Lower leg skin (tissue), 4 donors: ENCODE measurements at regions not wholly inside any gene's neighbourhood (a gene's known extent, or its start where the extent isn't known, plus 50 kb on each side); places are given as distances from the start of the nearest gene placed in this dataset.

ENCODE experiments used
- DNase-seq, 2 donors: peaks; one replicate each; pipeline ENCODE4 v3.0.0-alpha.2; 2019; ENCODE audit warnings: low spot score in 2 of 2
- H3K4me3 ChIP-seq: fragments of 200-600 bp; sonication (generic); 2 replicates; pipeline ENCODE4 v1.5.1; 2017; ENCODE audit warnings: mild to moderate bottlenecking, low read depth; ENCODE audit not compliant: poor library complexity, severe bottlenecking
- POLR2A ChIP-seq, 2 donors: fragments of 450-650 bp; IDR thresholded peaks; one replicate each; pipeline ENCODE4 v1.6.1; 2016 to 2017; ENCODE audit warnings: antibody characterized with exemption in 2 of 2, mild to moderate bottlenecking in 1 of 2, moderate library complexity in 1 of 2
- WGBS, 2 donors: methylation state at CpG; one replicate each; pipeline ENCODE4 v1.1.5; 2018; 5-methylcytosine and 5-hydroxymethylcytosine counted together
- intact Hi-C: fragments of 100-400 bp; cut with DNase I; formaldehyde crosslinking; loops from one replicate; pipeline ENCODE4 v1.15.0; 2023; ENCODE audit warnings: low total_unique reads
- TF ChIP-seq, protein P1 (sequence below), 3 donors: fragments of 450-650 bp; IDR thresholded peaks; one replicate each; pipeline ENCODE4 v1.5.1; 2016; ENCODE audit warnings: antibody characterized with exemption in 3 of 3, mild to moderate bottlenecking in 3 of 3, moderate library complexity in 2 of 3

GRCh38 chr12:29041621-29042020 is 107.5 kb upstream of the FAR2 start:
- no peak for DNase-seq
- no peak overlapping the region for H3K4me3 ChIP-seq
- TF ChIP-seq POLR2A (IDR thresholded peaks at IDR 0.05), result no peak
- TF ChIP-seq, protein P1, sequence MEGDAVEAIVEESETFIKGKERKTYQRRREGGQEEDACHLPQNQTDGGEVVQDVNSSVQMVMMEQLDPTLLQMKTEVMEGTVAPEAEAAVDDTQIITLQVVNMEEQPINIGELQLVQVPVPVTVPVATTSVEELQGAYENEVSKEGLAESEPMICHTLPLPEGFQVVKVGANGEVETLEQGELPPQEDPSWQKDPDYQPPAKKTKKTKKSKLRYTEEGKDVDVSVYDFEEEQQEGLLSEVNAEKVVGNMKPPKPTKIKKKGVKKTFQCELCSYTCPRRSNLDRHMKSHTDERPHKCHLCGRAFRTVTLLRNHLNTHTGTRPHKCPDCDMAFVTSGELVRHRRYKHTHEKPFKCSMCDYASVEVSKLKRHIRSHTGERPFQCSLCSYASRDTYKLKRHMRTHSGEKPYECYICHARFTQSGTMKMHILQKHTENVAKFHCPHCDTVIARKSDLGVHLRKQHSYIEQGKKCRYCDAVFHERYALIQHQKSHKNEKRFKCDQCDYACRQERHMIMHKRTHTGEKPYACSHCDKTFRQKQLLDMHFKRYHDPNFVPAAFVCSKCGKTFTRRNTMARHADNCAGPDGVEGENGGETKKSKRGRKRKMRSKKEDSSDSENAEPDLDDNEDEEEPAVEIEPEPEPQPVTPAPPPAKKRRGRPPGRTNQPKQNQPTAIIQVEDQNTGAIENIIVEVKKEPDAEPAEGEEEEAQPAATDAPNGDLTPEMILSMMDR (IDR thresholded peaks at IDR 0.05), result no peak
- WGBS, 2 donors, result 45 to 49% methylated on average over 4 of the region's 4 CpGs
- intact Hi-C loops, result no loop called here

DNA sequence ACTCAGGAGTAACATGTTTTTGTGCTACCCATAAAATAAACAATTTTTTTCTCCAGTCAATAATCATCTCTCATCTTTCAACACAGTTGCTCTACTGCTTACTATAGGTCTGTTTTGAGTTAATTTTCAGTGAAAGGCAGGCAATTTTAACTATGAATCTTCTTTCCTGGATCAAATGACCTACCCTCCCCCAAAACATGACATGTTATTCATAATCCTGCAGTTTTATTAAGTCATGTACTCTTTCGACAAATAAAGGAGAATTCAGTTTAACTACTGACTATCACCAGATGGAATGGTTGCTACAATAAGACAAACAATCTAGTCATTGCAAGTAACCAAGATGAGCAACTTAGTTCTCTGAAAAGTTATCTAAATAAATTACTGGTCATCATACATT is 106.0 kb upstream of the FAR2 start:
- TF ChIP-seq, protein P1 (IDR thresholded peaks at IDR 0.05), result no peak
- TF ChIP-seq POLR2A (IDR thresholded peaks at IDR 0.05), result no peak
- no peak for DNase-seq
- intact Hi-C loops, result no loop called here
- 51 to 65% methylated on average over 1 of the region's 1 CpG for WGBS, 2 donors
- no peak overlapping the region for H3K4me3 ChIP-seq

DNA sequence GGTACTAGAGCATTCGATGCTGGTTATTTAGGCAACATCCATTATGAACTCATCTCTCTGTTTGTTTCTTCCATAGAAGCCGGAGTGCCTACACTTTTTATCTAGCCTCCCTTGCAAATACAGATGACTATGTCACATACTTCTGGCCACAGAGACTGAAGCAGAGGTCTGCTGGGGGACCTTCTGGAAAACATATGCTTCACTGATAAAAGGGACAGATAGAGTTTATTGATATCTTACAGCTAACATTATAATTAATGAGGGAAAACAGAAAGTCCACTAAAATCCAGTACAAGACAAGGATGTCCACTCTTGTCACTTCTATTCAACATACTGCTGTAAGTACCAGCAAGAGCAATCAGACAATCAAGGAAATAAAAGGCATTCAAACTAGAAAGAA is 104.3 kb upstream of the FAR2 start:
- TF ChIP-seq, protein P1 (IDR thresholded peaks at IDR 0.05), result no peak
- TF ChIP-seq POLR2A (IDR thresholded peaks at IDR 0.05), result no peak
- intact Hi-C loops, result no loop called here
- 0 to 83% methylated on average over 2 of the region's 2 CpGs for WGBS, 2 donors
- DNase-seq, result no peak
- H3K4me3 ChIP-seq, result no peak overlapping the region

DNA sequence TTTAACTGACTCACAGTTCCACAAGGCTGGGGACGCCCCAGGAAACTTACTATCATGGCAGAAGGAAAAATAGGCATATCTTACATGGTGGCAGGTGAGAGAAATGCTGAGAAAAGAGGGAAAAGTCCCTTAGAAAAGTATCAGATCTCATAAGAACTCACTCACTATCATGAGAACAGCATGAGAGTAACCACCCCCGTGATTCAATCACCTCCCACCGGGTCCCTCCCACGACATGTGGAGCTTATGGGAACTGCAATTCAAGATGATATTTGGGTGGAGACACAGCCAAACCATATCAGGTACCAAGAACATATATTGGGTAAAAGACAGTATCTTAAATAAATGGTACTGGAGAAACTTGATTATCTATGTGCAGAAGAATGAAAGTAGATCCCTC is 100.3 kb upstream of the FAR2 start:
- WGBS, 2 donors, result 83 to 85% methylated on average over 4 of the region's 4 CpGs
- no peak for DNase-seq

DNA sequence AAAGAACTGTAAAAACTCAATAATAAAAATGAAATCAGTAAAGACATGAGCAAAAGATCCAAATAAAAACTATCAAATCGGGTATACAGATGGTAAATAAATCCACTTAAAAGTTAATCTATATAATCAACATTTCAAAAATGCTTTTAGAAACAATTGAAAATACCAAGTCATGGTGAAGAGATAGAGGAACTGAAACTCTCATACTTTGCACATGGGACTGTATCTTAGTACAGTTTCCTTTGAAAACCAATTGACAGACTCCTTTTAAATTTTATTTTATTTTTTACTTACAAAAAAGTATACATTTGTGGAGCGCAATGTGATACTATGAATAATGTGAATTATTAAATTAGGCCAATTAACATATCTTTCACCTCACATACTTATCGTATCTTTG is 98.6 kb upstream of the FAR2 start:
- TF ChIP-seq, protein P1 (IDR thresholded peaks at IDR 0.05), result no peak
- no peak for TF ChIP-seq POLR2A (IDR thresholded peaks at IDR 0.05)
- no peak overlapping the region for H3K4me3 ChIP-seq
- DNase-seq, result no peak
- intact Hi-C loops, result no loop called here
- 28 to 30% methylated on average over 3 of the region's 3 CpGs for WGBS, 2 donors

More for the DNA sequence above, 100.3 kb upstream of the FAR2 start:
- no peak overlapping the region for H3K4me3 ChIP-seq
- intact Hi-C loops, result no loop called here
- no peak for TF ChIP-seq POLR2A (IDR thresholded peaks at IDR 0.05)
- TF ChIP-seq, protein P1 (IDR thresholded peaks at IDR 0.05), result no peak

- 84 to 87% methylated on average over 2 of the region's 2 CpGs for WGBS, 2 donors
- H3K4me3 ChIP-seq, result no peak overlapping the region
- intact Hi-C loops, result no loop called here
- no peak for TF ChIP-seq POLR2A (IDR thresholded peaks at IDR 0.05)
- TF ChIP-seq, protein P1 (IDR thresholded peaks at IDR 0.05), result no peak
- DNase-seq, result no peak
Measured at GRCh38 chr12:29051221-29051620, 97.9 kb upstream of the FAR2 start.
